Testis (tissue), 2 donors: ENCODE measurements at regions not wholly inside any gene's neighbourhood (a gene's known extent, or its start where the extent isn't known, plus 50 kb on each side); places are given as distances from the start of the nearest gene placed in this dataset.
"Not testable (repeated sequence)": the region's sequence is repeated elsewhere in the genome, so short reads cannot be mapped to it uniquely, and the experiment has no call there.

ENCODE experiments used
- DNase-seq: peaks from one replicate; pipeline ENCODE4 v3.0.0-alpha.2; 2019
- H3K27ac ChIP-seq, 2 donors: fragments of 200-600 bp; sonication (generic); one replicate each; pipeline ENCODE4 v1.5.1; 2019
- H3K27me3 ChIP-seq: fragments of 200-600 bp; sonication (generic); one replicate; pipeline ENCODE4 v1.5.1; 2019
- H3K36me3 ChIP-seq: fragments of 200-600 bp; sonication (generic); one replicate; pipeline ENCODE4 v1.5.1; 2017; ENCODE audit warnings: low read depth; ENCODE audit errors: missing control alignments
- H3K4me1 ChIP-seq: fragments of 200-600 bp; sonication (generic); one replicate; pipeline ENCODE4 v1.5.1; 2019
- H3K4me3 ChIP-seq, 2 donors: fragments of 200-600 bp; sonication (generic); one replicate each; pipeline ENCODE4 v1.5.1; 2017 to 2019
- H3K9me3 ChIP-seq: fragments of 200-600 bp; sonication (generic); one replicate; pipeline ENCODE4 v1.5.1; 2017
- POLR2A ChIP-seq: fragments of 450-650 bp; IDR thresholded peaks from one replicate; pipeline ENCODE4 v1.6.1; 2017; ENCODE audit warnings: antibody characterized with exemption, mild to moderate bottlenecking, moderate library complexity
- WGBS, 2 donors: methylation state at CpG; one replicate each; pipeline ENCODE4 v1.1.5; 2018; 5-methylcytosine and 5-hydroxymethylcytosine counted together
- intact Hi-C: fragments of 100-400 bp; cut with DNase I; formaldehyde crosslinking; loops from one replicate; pipeline ENCODE4 v1.15.1; 2023; ENCODE audit warnings: low total_unique reads
- TF ChIP-seq, protein P1 (sequence below), 3 experiments: fragments of 450-650 bp in 2 of 3; fragments of 200-600 bp in 1 of 3; sonication (generic) in 1 of 3; IDR thresholded peaks; one replicate each; pipeline ENCODE4 v1.5.1; 2016 to 2019; ENCODE audit warnings: antibody characterized with exemption in 3 of 3, mild to moderate bottlenecking in 2 of 3, moderate library complexity in 1 of 3

DNA sequence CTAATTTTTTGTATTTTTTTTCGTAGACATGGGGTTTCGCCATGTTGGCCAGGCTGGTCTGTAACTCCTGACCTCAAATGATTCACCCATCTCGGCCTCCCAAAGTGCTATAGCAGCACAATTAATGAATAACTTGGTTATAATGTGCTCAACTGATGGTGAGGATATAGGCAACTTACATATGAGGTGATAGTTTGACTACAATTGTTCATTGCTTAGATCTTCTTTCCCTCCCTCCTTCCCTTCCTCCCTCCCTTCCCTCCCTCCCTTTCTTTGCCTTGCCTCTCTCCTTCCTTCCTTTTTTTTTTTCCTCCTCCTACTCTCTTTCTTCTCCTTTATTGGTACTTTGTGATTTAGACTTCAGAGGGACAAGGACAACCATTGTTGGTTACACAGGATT, 151.2 kb downstream of the RNF144B start:
- no peaks in the 10 kb centered on the region for H3K27me3 ChIP-seq
- no peaks in the 10 kb centered on the region for H3K36me3 ChIP-seq
- TF ChIP-seq, protein P1, sequence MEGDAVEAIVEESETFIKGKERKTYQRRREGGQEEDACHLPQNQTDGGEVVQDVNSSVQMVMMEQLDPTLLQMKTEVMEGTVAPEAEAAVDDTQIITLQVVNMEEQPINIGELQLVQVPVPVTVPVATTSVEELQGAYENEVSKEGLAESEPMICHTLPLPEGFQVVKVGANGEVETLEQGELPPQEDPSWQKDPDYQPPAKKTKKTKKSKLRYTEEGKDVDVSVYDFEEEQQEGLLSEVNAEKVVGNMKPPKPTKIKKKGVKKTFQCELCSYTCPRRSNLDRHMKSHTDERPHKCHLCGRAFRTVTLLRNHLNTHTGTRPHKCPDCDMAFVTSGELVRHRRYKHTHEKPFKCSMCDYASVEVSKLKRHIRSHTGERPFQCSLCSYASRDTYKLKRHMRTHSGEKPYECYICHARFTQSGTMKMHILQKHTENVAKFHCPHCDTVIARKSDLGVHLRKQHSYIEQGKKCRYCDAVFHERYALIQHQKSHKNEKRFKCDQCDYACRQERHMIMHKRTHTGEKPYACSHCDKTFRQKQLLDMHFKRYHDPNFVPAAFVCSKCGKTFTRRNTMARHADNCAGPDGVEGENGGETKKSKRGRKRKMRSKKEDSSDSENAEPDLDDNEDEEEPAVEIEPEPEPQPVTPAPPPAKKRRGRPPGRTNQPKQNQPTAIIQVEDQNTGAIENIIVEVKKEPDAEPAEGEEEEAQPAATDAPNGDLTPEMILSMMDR (IDR thresholded peaks at IDR 0.05), result no peak
- no peak for TF ChIP-seq POLR2A
- no peak overlapping the region for H3K27ac ChIP-seq
- H3K9me3 ChIP-seq, result no peaks in the 10 kb centered on the region
- 86 to 92% methylated on average over 3 of the region's 3 CpGs for WGBS, 2 donors
- H3K4me1 ChIP-seq, result no peaks in the 10 kb centered on the region
- intact Hi-C loops, result no loop called here
- DNase-seq, result no peak
- no peak overlapping the region for H3K4me3 ChIP-seq

DNA sequence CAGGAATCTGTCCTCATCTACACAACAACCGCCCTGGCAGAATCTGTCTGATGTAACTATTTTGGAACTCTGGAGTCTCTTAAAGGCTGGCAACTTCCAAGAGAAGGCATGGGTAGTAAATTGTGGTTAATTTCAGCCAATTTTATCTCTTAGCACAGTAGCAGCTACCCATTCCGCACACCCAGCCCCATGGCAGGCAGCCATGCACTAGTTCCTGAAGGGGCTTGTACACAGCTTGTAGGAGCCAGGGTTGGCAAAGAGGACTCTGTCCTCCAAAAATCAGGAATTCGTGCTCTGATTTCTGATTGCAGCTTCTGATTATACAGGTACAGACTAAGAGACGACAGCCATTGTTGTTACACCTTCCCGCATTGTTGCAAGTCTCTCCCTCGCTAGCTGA, 155.9 kb downstream of the RNF144B start:
- Histone ChIP-seq H3K27me3 (no peaks in the 10 kb centered on the region), H3K36me3 (no peaks in the 10 kb centered on the region), H3K27ac (no peak overlapping the region), H3K4me1 (no peaks in the 10 kb centered on the region), H3K4me3 (no peak overlapping the region), H3K9me3 (no peaks in the 10 kb centered on the region)
- WGBS, 2 donors, result 86 to 88% methylated on average over 6 of the region's 6 CpGs
- intact Hi-C loops, result no loop called here
- TF ChIP-seq POLR2A, result no peak
- TF ChIP-seq, protein P1 (IDR thresholded peaks at IDR 0.05), result no peak
- no peak for DNase-seq

DNA sequence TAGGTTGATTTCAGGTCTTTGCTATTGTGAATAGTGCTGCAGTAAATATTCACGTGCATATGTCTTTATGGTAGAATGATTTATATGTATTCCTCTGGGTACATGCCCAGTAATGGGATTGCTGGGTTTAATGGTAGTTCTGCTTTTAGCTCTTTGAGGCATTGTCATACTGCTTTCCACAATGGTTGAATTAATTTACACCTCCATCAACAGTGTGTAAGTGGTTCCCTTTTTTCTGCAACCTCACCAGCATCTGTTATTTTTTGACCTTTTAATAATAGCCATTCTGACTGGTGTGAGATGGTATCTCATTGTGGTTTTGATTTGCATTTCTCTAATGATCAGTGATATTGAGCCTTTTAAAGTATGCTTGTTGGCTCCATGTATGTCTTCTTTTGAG, 158.0 kb downstream of the RNF144B start:
- not testable (repeated sequence) for H3K27ac ChIP-seq
- 70 to 82% methylated on average over 1 of the region's 1 CpG for WGBS, 2 donors

DNA sequence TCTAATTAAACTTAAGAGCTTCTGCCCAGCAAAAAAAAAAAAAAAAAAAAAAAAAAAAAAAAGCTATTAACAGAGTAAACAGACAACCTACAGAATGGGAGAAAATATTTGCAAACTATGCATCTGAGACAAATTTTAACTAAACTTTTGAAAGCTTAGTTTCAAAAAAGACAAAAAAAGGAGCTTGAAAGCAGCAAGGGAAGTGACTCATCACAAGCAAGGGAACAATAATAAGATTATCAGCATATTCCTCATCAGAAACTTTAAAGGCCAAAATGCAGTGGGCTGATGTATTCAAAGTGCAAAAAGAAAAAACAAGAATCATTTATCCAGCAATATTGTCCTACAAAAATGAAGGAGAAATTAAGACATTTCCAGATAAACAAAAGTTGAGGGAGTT, 158.6 kb downstream of the RNF144B start:
- no peaks in the 10 kb centered on the region for H3K4me1 ChIP-seq
- intact Hi-C loops, result no loop called here
- H3K27ac ChIP-seq, result no peak overlapping the region
- H3K36me3 ChIP-seq, result no peaks in the 10 kb centered on the region
- no peaks in the 10 kb centered on the region for H3K9me3 ChIP-seq
- no peak for DNase-seq
- TF ChIP-seq, protein P1 (IDR thresholded peaks at IDR 0.05), result no peak
- TF ChIP-seq POLR2A, result no peak
- no peak overlapping the region for H3K4me3 ChIP-seq
- no peaks in the 10 kb centered on the region for H3K27me3 ChIP-seq

More for the DNA sequence above, 158.0 kb downstream of the RNF144B start:
- H3K27me3 ChIP-seq, H3K4me1 ChIP-seq, DNase-seq, H3K9me3 ChIP-seq, intact Hi-C loops, H3K36me3 ChIP-seq, H3K4me3 ChIP-seq: not testable (repeated sequence)

DNA sequence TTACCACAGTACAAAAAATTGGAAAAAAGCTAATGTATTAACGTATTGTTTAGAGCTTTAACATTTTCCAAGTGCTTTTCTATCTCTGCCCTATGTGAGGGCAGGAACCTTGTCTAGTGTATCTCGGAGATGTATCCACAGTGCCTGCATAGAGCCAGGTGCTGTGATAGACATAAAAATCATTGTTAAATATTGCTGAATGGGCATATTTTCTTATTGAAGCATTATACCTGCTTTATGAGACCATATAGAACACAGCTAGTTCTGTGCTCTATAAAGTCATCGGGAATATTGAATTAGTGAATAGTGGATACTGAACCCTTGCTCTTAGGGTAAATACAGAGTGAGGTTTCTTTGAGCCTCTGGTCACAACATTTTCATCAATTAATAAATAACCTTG, 163.0 kb downstream of the RNF144B start:
- Histone ChIP-seq H3K27me3 (no peaks in the 10 kb centered on the region), H3K27ac (no peak overlapping the region), H3K9me3 (no peaks in the 10 kb centered on the region), H3K36me3 (no peaks in the 10 kb centered on the region), H3K4me1 (no peaks in the 10 kb centered on the region), H3K4me3 (no peak overlapping the region)
- DNase-seq, result no peak
- TF ChIP-seq, protein P1 (IDR thresholded peaks at IDR 0.05), result no peak
- no peak for TF ChIP-seq POLR2A
- 88 to 91% methylated on average over 3 of the region's 3 CpGs for WGBS, 2 donors
- intact Hi-C loops, result no loop called here
